ENCODE measurements at regions not wholly inside any gene's neighbourhood (a gene's known extent, or its start where the extent isn't known, plus 50 kb on each side); places are given as distances from the start of the nearest gene placed in this dataset.

DNA sequence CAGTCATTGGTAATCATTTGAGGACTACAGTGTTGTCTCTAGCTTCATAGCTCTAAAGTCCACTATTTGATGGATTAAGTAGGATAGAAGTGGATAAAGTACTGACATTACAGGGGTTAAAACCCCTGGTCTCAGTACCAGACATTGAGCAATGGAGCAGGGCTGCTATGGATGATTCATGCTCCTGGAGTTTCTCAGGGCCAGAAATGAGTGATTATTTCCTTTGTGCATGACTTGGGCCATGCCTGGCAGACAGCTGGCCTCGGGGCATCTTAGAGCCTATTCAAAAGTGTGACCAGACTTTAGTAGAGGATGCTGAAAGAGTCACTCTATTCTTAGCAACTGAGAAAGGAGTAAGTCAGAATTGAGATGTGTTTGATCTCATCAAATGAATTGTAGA is 350.7 kb upstream of the TLE4 start:
- Mint-ChIP-seq H3K27me3 (ENCODE audit: unreplicated experiment) (no peaks in the 10 kb centered on the region), H3K4me3 (ENCODE audit: unreplicated experiment) (no peak overlapping the region), H3K36me3 (ENCODE audit: low read depth, unreplicated experiment) (no peaks in the 10 kb centered on the region), H3K27ac (ENCODE audit: unreplicated experiment) (no peak overlapping the region), H3K4me1 (ENCODE audit: unreplicated experiment) (no peaks in the 10 kb centered on the region), H3K9me3 (ENCODE audit: unreplicated experiment) (no peaks in the 10 kb centered on the region)
- TF ChIP-seq, protein P1, sequence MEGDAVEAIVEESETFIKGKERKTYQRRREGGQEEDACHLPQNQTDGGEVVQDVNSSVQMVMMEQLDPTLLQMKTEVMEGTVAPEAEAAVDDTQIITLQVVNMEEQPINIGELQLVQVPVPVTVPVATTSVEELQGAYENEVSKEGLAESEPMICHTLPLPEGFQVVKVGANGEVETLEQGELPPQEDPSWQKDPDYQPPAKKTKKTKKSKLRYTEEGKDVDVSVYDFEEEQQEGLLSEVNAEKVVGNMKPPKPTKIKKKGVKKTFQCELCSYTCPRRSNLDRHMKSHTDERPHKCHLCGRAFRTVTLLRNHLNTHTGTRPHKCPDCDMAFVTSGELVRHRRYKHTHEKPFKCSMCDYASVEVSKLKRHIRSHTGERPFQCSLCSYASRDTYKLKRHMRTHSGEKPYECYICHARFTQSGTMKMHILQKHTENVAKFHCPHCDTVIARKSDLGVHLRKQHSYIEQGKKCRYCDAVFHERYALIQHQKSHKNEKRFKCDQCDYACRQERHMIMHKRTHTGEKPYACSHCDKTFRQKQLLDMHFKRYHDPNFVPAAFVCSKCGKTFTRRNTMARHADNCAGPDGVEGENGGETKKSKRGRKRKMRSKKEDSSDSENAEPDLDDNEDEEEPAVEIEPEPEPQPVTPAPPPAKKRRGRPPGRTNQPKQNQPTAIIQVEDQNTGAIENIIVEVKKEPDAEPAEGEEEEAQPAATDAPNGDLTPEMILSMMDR (IDR thresholded peaks at IDR 0.05; ENCODE audit: unreplicated experiment) = no peak
- DNase-seq (ENCODE audit: low spot score) = no peak

DNA sequence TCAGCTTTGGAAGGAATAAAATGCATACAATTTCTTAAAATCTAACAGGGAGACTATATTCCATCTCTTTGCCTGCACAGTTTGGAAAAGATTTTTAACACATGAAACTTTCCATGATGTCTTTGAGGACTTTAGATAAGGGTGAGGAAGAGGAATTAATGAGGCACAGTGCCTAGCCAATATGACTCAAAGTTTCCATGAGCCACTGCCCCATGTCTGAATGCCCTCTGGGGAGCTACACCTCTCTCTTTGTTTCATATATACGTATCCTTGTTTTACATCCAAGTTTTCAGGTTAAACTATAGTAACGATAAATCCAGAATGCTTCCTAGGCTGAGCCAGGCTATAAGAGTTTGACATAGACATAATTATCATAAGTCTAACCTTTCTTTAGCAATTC is 349.3 kb upstream of the TLE4 start:
- no peak overlapping the region for H3K27ac Mint-ChIP-seq (ENCODE audit: unreplicated experiment)
- H3K9me3 Mint-ChIP-seq (ENCODE audit: unreplicated experiment) = no peaks in the 10 kb centered on the region
- TF ChIP-seq, protein P1 (IDR thresholded peaks at IDR 0.05; ENCODE audit: unreplicated experiment) = no peak
- no peaks in the 10 kb centered on the region for H3K4me1 Mint-ChIP-seq (ENCODE audit: unreplicated experiment)
- no peaks in the 10 kb centered on the region for H3K36me3 Mint-ChIP-seq (ENCODE audit: low read depth, unreplicated experiment)
- H3K4me3 Mint-ChIP-seq (ENCODE audit: unreplicated experiment) = no peak overlapping the region
- no peak for DNase-seq (ENCODE audit: low spot score)
- H3K27me3 Mint-ChIP-seq (ENCODE audit: unreplicated experiment) = no peaks in the 10 kb centered on the region

DNA sequence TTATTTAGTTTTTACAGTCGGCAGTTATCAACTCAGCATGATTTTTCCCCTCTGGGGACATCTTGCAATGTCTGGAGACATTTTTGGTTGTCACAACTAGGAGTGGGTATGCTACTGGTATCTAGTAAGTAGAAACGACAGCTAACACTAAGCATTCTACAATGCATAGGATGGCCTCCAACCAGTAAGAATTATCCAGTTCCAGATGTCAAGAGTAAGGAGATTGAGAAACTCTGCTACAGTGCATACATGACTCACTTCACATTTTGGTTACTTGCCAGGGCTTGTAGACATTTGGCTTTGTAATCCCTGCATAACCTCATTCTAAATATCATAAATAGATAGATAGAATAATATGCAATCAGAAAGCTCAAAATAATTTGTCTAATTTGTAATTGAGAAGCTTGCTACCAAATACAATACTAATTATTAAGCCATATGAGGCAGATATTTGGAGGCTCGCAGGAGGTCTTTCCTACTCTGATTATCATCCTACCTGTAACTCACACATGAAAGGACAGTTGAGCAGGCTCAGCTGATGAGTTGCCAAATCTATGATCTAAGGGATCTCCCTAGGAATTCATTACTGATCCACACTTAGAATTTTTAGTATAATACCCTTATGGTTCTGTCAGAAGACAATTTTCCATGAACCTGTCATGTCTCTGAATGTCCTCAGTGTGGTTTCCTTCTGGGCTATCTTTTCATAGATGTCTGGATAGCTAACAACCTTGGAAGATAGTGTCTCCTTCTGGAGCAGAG is 346.9 kb upstream of the TLE4 start:
- Mint-ChIP-seq H3K27ac (ENCODE audit: unreplicated experiment) (no peak overlapping the region), H3K27me3 (ENCODE audit: unreplicated experiment) (no peaks in the 10 kb centered on the region), H3K9me3 (ENCODE audit: unreplicated experiment) (no peaks in the 10 kb centered on the region), H3K36me3 (ENCODE audit: low read depth, unreplicated experiment) (no peaks in the 10 kb centered on the region), H3K4me3 (ENCODE audit: unreplicated experiment) (no peak overlapping the region), H3K4me1 (ENCODE audit: unreplicated experiment) (no peaks in the 10 kb centered on the region)
- no peak for DNase-seq (ENCODE audit: low spot score)
- TF ChIP-seq, protein P1 (IDR thresholded peaks at IDR 0.05; ENCODE audit: unreplicated experiment) = no peak

DNA sequence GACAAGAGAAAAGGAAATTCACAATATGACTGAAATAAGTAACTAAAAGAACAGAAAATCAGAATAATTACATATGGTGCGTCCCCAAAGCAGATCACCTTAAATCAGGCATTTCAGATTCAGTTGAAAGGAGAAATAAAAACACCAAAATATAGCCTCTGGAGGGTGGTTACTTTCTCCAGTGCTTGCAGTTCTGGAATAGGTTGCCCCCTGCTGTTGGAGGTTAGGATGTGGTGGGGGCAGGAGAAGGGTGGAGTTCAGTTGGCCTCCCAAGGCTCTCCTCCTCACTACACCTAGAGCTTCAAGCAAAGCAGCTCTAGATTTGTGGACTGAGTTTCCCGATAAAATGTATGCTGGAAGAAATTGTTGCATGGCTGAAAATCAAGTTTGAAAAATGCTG is 338.2 kb upstream of the TLE4 start:
- Mint-ChIP-seq H3K4me3 (ENCODE audit: unreplicated experiment) (no peak overlapping the region), H3K9me3 (ENCODE audit: unreplicated experiment) (no peaks in the 10 kb centered on the region), H3K27me3 (ENCODE audit: unreplicated experiment) (no peaks in the 10 kb centered on the region), H3K4me1 (ENCODE audit: unreplicated experiment) (no peaks in the 10 kb centered on the region), H3K36me3 (ENCODE audit: low read depth, unreplicated experiment) (no peaks in the 10 kb centered on the region), H3K27ac (ENCODE audit: unreplicated experiment) (no peak overlapping the region)
- peak; percentile 28 for DNase-seq (ENCODE audit: low spot score)
- TF ChIP-seq, protein P1 (IDR thresholded peaks at IDR 0.05; ENCODE audit: unreplicated experiment) = peak; percentile 55

DNA sequence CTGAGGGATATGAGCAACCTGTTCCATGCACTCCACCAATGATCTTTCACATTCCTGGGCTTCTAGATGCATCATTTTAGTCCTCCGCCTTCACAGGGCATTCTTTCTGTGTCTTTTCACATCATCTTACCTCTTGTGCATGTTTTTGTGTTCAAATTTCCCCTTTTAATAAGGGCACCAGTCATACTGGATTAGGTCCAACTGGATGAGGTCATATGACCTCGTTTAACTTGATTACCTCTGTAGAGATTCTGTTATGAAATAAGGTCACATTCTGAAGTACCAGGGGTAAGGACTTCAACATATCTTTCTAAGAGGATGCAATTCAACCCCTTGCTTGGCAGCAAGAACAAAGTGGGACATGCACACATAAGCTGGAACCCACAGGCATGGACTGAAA is 335.3 kb upstream of the TLE4 start:
- DNase-seq (ENCODE audit: low spot score) = no peak
- no peaks in the 10 kb centered on the region for H3K9me3 Mint-ChIP-seq (ENCODE audit: unreplicated experiment)
- H3K4me1 Mint-ChIP-seq (ENCODE audit: unreplicated experiment) = no peaks in the 10 kb centered on the region
- no peak overlapping the region for H3K4me3 Mint-ChIP-seq (ENCODE audit: unreplicated experiment)
- no peaks in the 10 kb centered on the region for H3K36me3 Mint-ChIP-seq (ENCODE audit: low read depth, unreplicated experiment)
- no peak overlapping the region for H3K27ac Mint-ChIP-seq (ENCODE audit: unreplicated experiment)
- TF ChIP-seq, protein P1 (IDR thresholded peaks at IDR 0.05; ENCODE audit: unreplicated experiment) = no peak
- no peaks in the 10 kb centered on the region for H3K27me3 Mint-ChIP-seq (ENCODE audit: unreplicated experiment)
